ENCODE measurements at regions not wholly inside any gene's neighbourhood (a gene's known extent, or its start where the extent isn't known, plus 50 kb on each side); places are given as distances from the start of the nearest gene placed in this dataset.
A peak's percentile ranks its signal among the peaks of the same experiment; 100 is the strongest.
"Not testable (repeated sequence)": the region's sequence is repeated elsewhere in the genome, so short reads cannot be mapped to it uniquely, and the experiment has no call there.

- DNase-seq: no peak
These were observed 1010.8 kb downstream of the STPG2 start for GRCh38 chr4:97132435-97132834.

- no peak for DNase-seq
These were observed 1008.8 kb downstream of the STPG2 start for GRCh38 chr4:97134456-97134855.

- no peak for DNase-seq
These were observed 1003.5 kb downstream of the STPG2 start for GRCh38 chr4:97139791-97140190.

- DNase-seq: no peak
These were observed 1002.7 kb downstream of the STPG2 start for GRCh38 chr4:97140545-97140944.

DNA sequence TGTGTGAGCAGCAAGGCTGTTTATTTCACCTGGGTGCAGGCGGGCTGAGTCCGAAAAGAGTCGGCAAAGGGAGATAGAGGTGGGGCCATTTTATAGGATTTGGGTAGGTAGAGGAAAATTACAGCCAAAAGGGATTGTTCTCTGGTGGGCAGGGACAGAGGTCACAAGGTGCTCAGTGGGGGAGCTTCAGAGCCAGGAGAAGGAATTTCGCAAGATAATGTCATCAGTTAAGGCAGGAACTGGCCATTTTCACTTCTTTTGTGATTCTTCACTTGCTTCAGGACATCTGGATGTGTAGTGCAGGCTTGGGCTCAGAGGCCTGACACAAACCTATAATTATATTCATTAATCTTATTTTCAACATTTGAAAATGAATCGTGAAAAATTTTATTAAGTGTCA, 1001.9 kb downstream of the STPG2 start:
- not testable (repeated sequence) for DNase-seq

DNA sequence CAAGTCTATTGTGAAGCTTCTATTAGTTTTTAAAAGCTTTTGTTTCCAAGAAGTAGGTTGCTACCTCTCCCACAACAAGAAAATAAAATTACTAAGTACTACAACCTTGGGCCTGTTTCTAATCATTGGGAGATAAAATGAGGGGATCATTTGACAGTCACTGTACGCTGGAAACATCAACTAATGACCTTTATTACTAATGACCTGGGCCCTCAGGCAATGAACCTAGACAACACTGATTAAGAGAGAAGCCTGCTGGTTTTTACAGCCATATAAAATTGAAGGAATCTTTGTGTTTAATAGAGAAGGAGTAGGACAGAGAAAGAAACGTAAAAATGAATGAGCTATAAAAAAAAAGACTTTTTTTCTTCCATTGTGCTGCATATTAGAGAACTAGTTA, 1000.9 kb downstream of the STPG2 start:
- no peak for DNase-seq

DNA sequence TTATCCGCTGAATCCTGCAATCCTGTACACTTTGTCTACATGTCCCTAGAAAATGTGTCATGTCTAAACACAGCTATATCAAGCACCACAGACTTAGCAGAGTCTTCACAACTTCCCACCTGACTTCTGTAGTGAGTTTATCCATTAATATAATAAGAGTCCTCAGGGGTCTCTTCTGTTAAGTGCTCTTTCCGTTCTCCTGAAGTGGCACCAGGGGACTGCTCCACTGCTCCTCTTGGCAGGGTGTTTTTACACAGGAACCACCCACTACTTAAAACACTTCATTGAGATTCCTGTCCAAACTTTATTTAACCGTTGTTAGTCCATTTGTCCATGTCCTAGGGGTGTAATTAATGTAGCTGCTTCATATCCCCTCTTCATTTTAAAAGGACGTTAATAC, 1000.4 kb downstream of the STPG2 start:
- DNase-seq: no peak

DNA sequence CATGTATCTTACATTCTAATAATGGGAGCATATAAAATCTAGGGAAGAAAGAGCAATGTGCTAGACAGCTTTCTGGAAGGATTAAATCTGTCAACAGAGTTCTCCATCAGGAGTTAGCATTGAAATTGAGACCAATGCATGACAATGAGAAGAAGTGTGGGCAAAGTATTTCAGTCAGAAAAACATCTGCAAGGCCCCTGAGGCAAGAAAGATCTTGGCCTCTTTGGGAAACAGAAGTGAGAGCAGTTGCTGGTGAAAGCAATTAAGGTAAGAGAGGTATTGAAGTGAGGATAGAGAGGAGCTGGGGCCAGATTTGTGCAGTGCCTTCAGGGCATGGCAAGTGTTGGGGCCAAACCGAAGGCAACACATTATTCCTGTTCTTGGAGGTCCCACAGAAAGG, 999.1 kb downstream of the STPG2 start:
- no peak for DNase-seq

- no peak for DNase-seq
These were observed 992.3 kb downstream of the STPG2 start for GRCh38 chr4:97150966-97151365.

DNA sequence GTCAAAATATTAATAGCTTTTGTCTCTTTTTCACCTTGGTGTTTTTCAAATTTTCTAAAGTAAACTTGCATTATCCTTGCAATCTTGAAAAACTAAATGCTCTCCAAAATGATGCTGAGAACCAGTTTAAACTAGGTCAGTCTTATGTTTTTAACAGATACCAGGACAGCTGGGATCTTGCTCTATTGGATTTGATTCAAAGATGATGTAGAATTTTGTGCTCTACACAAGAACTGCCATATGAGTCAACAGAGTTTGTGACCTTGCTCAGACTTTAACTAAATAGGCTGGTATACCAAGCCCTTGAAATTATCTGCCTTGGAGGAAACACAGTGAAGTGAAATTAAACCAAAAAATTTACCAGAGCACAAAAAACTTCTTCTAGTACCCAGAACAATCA, 991.1 kb downstream of the STPG2 start:
- no peak for DNase-seq

GRCh38 chr4:97153042-97153441, 990.2 kb downstream of the STPG2 start:
- peak in 1 of 2 experiments; percentile 8 for DNase-seq

- no peak for DNase-seq
These were observed 983.7 kb downstream of the STPG2 start for GRCh38 chr4:97159625-97160024.

DNA sequence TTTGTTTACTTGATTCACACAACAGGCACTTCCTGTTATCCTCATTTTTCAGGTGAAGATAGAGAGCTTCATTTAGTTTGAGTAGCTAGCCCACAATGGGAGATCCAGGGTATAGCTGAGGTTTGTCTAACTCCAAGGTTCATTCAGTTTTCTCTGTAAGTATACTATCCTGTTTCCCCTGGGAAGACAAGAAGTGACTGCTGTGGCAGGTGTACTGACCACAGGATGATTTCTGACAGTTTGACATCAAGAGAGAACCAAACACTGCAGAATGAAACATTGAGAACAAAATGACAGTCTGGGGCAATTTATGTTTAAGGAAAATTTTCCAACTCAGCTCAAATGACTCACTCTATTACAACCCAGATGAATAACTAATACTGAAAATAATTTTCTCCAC, 958.0 kb downstream of the STPG2 start:
- no peak for DNase-seq

GRCh38 chr4:97197106-97197505, 946.2 kb downstream of the STPG2 start:
- no peak for DNase-seq

- DNase-seq: no peak
These were observed 934.5 kb downstream of the STPG2 start for GRCh38 chr4:97208749-97209148.

DNA sequence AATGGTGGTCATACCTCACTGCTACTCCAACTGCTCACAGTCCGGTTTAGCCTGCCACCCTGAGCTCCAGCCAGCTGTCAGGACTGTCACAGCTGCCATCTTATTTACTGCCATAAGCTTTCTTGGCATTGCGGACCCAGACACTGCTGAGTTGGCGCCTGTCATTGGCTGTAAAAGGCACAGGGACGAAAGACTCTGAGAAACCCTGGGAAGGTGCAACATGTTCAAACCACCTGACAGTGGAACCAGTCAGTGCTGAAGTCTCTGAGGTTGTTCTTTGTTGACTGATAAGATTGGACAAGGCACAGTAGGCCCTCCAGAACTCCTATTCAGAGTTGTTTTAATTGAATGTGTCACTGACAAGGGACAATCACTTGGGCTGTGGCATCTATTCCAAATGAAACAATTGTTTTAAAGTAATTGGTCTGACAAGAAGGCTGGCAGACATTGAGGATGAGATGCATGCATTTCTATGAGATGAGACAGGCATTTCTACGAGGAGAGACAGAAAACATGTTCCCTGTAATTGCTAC, 927.8 kb downstream of the STPG2 start:
- no peak for DNase-seq

- DNase-seq: no peak
These were observed 927.2 kb downstream of the STPG2 start for GRCh38 chr4:97216046-97216445.

DNA sequence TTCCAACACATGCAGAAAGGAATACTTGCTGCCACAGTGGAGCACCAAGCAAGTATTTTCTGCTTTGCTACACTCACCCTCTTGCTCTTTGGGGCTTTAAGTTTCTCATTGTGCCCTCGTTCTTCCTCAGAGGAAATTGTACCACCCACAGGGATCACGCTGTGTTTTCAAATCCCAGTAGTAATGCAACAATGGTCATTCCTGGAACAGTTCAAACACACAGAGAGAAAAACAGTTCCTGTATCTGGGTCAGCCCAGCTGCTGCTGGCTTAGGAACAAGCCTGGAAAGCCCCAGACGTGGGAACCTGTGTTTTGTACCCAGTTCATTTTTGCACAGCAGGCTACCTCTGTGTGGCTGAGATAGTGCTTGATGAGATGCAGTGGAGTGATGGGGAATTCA, 907.8 kb downstream of the STPG2 start:
- DNase-seq: no peak

DNA sequence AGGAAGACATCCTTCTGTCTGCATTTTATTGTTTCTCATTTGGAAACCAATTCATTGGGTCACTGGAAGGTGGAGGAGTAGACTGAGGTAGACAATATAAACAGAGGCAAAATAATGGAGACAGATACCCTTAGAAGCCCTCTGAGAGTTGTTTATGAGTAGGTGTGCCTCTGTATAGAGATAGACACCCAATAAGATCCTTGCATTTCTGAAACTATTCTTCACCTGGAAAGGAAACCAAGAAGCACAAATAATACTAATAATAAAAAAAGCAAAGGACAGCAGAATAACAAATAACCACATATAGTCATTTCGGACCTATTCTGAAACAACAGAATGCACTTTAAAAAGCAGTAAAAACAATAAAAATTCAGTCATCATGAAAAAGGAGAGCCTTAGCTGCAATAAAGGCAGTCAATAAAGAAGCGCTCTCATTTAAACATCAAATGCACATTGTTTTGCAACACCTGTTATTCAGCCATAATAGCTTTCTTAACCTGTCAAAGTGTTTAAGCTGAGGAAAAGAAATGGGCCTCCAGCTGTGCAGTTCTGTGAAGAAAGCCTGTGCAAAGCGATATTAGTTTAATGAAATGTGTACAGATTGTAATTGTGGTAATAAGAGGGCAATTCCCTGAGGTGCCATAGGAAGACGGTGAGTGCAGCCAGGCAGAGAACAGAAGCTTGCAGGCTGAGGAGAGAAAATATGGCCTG, 904.2 kb downstream of the STPG2 start:
- DNase-seq: no peak

DNA sequence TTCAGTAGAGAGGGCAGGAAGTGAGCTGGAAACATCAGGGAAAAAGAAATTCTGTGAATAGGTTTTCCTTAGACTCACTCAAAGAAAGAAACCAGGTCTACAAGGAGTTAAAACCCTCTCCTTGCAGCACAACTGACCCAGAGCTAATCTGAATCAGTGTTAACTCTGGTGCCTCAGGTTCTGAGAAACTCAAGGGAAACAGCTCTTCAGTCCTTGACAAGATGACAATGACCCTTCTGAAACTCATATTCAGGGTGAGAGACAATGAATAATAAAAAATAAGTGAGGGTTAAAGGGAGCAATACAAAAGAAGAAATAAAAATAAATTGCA, 903.6 kb downstream of the STPG2 start:
- DNase-seq: no peak

GRCh38 chr4:97252615-97253154, 890.6 kb downstream of the STPG2 start:
- DNase-seq: no peak

GRCh38 chr4:97262769-97263168, 880.5 kb downstream of the STPG2 start:
- no peak for DNase-seq

DNA sequence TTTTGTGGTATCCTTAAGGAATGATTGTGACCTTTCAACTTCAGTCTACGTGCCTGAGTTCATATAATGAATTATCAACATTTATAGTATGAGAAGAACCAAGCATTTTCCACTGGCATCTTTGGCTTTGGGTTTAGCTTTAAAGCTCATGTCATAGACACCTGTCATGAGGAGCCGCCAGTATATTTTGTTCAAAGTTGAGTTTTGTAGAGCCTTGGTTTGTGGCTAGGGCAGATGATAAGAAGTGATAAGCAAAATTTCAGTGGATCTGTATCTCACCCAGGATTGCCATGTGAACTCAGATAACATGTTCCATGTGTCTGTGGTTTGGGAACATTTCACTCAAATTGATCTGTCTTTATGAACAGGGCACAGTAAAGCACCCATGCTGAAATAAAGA, 873.2 kb downstream of the STPG2 start:
- no peak for DNase-seq

- DNase-seq: no peak
These were observed 863.9 kb downstream of the STPG2 start for GRCh38 chr4:97279391-97279790.

DNA sequence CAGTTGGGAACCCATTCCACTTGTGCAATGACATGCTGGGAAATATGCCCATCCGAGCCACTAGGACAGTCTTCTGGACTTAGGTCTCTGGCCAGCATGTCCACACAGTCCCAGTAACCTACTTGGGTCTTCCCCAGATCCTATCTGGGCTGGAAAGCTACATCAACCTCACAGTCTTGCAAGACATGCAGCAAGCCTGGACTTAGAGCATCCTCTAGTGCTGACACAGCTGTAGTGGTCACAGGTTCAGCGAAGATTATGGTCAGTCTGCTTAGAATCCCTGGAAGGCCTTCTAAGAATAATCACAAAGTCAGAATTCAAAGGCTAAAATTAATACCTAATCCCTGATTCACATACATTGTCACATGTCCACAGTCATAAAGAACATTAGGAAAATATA, 842.7 kb downstream of the STPG2 start:
- DNase-seq: no peak

All from SW 1271 (cell line).